ENCODE measurements at regions not wholly inside any gene's neighbourhood (a gene's known extent, or its start where the extent isn't known, plus 50 kb on each side); places are given as distances from the start of the nearest gene placed in this dataset.

GRCh38 chr10:57776688-57777432 lies 490.8 kb downstream of the IPMK start:
- dilution Hi-C loops (cut with MboI; ENCODE audit: extremely low pct_ligation_motif_present, low sequenced_read_pairs): no loop called here
- no peaks in the 10 kb centered on the region for H3K9me3 ChIP-seq (ENCODE audit: control insufficient read depth, low read depth, low read length)

DNA sequence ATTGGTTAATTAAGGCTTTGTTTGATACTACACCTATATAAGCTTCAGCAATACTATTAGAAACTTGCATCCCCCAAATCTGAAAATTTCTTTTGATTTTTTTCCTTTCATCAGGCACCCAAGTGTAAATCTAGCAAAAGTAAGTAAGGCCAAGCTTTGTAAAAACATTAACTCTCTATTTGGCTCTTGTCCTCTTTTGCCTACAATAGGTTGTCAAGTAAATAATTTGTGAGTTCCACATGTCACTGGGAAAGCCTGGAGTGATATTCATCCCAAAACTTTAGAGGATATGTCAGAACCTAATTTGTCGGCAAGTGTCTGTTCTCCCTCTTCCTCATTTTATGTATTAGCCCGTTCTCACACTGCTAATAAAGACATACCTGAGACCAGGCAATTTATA lies 492.4 kb downstream of the IPMK start:
- DNase-seq (ENCODE audit: low read depth, low spot score): no peak
- Histone ChIP-seq H3K9me1 (ENCODE audit: control insufficient read depth, extremely low read depth, insufficient read depth, low read length) (no peaks in the 10 kb centered on the region), H3K9ac (ENCODE audit: control insufficient read depth, extremely low read depth, insufficient read depth, low read length) (no peak overlapping the region), H3K4me2 (ENCODE audit: control insufficient read depth, extremely low read depth, insufficient read depth, low read depth, low read length) (no peak overlapping the region), H2AFZ (ENCODE audit: control insufficient read depth, low read length) (no peak overlapping the region), H3K79me2 (ENCODE audit: control insufficient read depth, insufficient read depth, low read length) (no peaks in the 10 kb centered on the region), H3K36me3 (ENCODE audit: control insufficient read depth in 2 of 2, extremely low read depth in 1 of 2, insufficient read depth in 2 of 2, low read length in 2 of 2) (no peaks in the 10 kb centered on the region), H3K4me3 (ENCODE audit: control insufficient read depth in 2 of 3, extremely low read depth in 1 of 3, insufficient read depth in 2 of 3, low read depth in 1 of 3, low read length in 3 of 3) (no peak overlapping the region), H3K9me3 (ENCODE audit: control insufficient read depth, low read depth, low read length) (no peaks in the 10 kb centered on the region), H4K20me1 (ENCODE audit: control insufficient read depth, extremely low read depth, insufficient read depth, low read length) (no peaks in the 10 kb centered on the region), H3K4me1 (ENCODE audit: control insufficient read depth, extremely low read depth, insufficient read depth, low read length) (no peaks in the 10 kb centered on the region), H3K27me3 (ENCODE audit: control insufficient read depth, extremely low read depth, insufficient read depth, low read length) (no peaks in the 10 kb centered on the region), H3K27ac (ENCODE audit: control insufficient read depth, insufficient read depth, low read length) (no peak overlapping the region)
- dilution Hi-C loops (cut with MboI; ENCODE audit: extremely low pct_ligation_motif_present, low sequenced_read_pairs): no loop called here
- TF ChIP-seq, protein P1, sequence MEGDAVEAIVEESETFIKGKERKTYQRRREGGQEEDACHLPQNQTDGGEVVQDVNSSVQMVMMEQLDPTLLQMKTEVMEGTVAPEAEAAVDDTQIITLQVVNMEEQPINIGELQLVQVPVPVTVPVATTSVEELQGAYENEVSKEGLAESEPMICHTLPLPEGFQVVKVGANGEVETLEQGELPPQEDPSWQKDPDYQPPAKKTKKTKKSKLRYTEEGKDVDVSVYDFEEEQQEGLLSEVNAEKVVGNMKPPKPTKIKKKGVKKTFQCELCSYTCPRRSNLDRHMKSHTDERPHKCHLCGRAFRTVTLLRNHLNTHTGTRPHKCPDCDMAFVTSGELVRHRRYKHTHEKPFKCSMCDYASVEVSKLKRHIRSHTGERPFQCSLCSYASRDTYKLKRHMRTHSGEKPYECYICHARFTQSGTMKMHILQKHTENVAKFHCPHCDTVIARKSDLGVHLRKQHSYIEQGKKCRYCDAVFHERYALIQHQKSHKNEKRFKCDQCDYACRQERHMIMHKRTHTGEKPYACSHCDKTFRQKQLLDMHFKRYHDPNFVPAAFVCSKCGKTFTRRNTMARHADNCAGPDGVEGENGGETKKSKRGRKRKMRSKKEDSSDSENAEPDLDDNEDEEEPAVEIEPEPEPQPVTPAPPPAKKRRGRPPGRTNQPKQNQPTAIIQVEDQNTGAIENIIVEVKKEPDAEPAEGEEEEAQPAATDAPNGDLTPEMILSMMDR (optimal IDR thresholded peaks at IDR 0.05 in 1 of 3, IDR thresholded peaks at IDR 0.05 in 1 of 3, conservative IDR thresholded peaks at IDR 0.05 in 1 of 3; ENCODE audit: extremely low read depth in 1 of 3, insufficient read depth in 2 of 3, low read length in 3 of 3): no peak
- TF ChIP-seq EZH2 (IDR thresholded peaks at IDR 0.05; ENCODE audit: low read length): no peak
- FAIRE-seq: no peak

More at GRCh38 chr10:57776688-57777432, 490.8 kb downstream of the IPMK start:
- H3K27me3 ChIP-seq (ENCODE audit: control insufficient read depth, extremely low read depth, insufficient read depth, low read length): no peaks in the 10 kb centered on the region
- no peaks in the 10 kb centered on the region for H4K20me1 ChIP-seq (ENCODE audit: control insufficient read depth, extremely low read depth, insufficient read depth, low read length)
- no peak overlapping the region for H2AFZ ChIP-seq (ENCODE audit: control insufficient read depth, low read length)
- no peaks in the 10 kb centered on the region for H3K79me2 ChIP-seq (ENCODE audit: control insufficient read depth, insufficient read depth, low read length)
- no peak overlapping the region for H3K4me2 ChIP-seq (ENCODE audit: control insufficient read depth, extremely low read depth, insufficient read depth, low read depth, low read length)
- no peak overlapping the region for H3K4me3 ChIP-seq (ENCODE audit: control insufficient read depth in 2 of 3, extremely low read depth in 1 of 3, insufficient read depth in 2 of 3, low read depth in 1 of 3, low read length in 3 of 3)
- H3K36me3 ChIP-seq (ENCODE audit: control insufficient read depth in 2 of 2, extremely low read depth in 1 of 2, insufficient read depth in 2 of 2, low read length in 2 of 2): no peaks in the 10 kb centered on the region
- no peak for TF ChIP-seq EZH2 (IDR thresholded peaks at IDR 0.05; ENCODE audit: low read length)
- TF ChIP-seq, protein P1 (optimal IDR thresholded peaks at IDR 0.05 in 1 of 3, IDR thresholded peaks at IDR 0.05 in 1 of 3, conservative IDR thresholded peaks at IDR 0.05 in 1 of 3; ENCODE audit: extremely low read depth in 1 of 3, insufficient read depth in 2 of 3, low read length in 3 of 3): no peak
- no peak for DNase-seq (ENCODE audit: low read depth, low spot score)
- H3K4me1 ChIP-seq (ENCODE audit: control insufficient read depth, extremely low read depth, insufficient read depth, low read length): no peaks in the 10 kb centered on the region
- FAIRE-seq: no peak
- no peak overlapping the region for H3K27ac ChIP-seq (ENCODE audit: control insufficient read depth, insufficient read depth, low read length)
- no peaks in the 10 kb centered on the region for H3K9me1 ChIP-seq (ENCODE audit: control insufficient read depth, extremely low read depth, insufficient read depth, low read length)
- H3K9ac ChIP-seq (ENCODE audit: control insufficient read depth, extremely low read depth, insufficient read depth, low read length): no peak overlapping the region

Data from keratinocyte (primary cell).